ENCODE measurements at regions not wholly inside any gene's neighbourhood (a gene's known extent, or its start where the extent isn't known, plus 50 kb on each side); places are given as distances from the start of the nearest gene placed in this dataset.

- TF ChIP-seq ASH2L (IDR thresholded peaks at IDR 0.05; ENCODE audit: low read length) (no peak), ATF3 (IDR thresholded peaks at IDR 0.05; ENCODE audit: insufficient read depth, low read depth, low read length) (no peak), EP300 (IDR thresholded peaks at IDR 0.05; ENCODE audit: borderline replicate concordance in 1 of 2, low read depth in 2 of 2, low read length in 2 of 2) (no peak), CHD1 (IDR thresholded peaks at IDR 0.05; ENCODE audit: low read depth, low read length) (no peak), CTCF (IDR thresholded peaks at IDR 0.05; ENCODE audit: control extremely low read depth in 1 of 3, insufficient read depth in 1 of 3, low read depth in 1 of 3, low read length in 3 of 3) (no peak), SIN3A (conservative IDR thresholded peaks at IDR 0.05 in 1 of 2, IDR thresholded peaks at IDR 0.05 in 1 of 2; ENCODE audit: low read depth in 1 of 2, low read length in 2 of 2) (no peak)
Measured at GRCh38 chr15:95494971-95495541, 835.4 kb upstream of the NR2F2 start.

All from H1 (cell line).